ENCODE measurements at regions not wholly inside any gene's neighbourhood (a gene's known extent, or its start where the extent isn't known, plus 50 kb on each side); places are given as distances from the start of the nearest gene placed in this dataset.

DNA sequence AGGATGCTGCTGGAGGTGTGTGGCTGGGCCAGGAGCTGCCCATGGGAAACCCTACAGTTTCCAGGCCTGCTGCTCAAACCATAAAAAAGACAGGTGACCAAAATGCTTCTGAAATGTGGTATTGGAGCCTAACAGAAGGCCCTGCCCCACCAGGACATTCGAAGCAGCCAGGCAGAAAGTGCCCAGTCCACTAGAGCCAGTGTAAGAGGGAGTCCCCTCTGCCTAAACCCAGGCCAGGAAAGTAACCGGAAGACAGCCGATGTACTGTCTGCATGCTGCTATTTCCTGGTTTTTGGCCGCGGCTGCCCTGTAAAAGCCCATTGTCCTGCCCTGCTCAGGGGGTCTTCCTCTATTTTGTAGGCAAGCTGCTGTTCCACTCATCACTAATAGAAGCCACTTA, 150.7 kb upstream of the IRX2 start:
- no peaks in the 10 kb centered on the region for H3K79me2 ChIP-seq (ENCODE audit: insufficient read depth, low read length)
- intact Hi-C loops (cut with micrococcal nuclease): no loop called here
- no peak for DNase-seq
- Mint-ChIP-seq H3K4me1 (no peaks in the 10 kb centered on the region), H3K4me3 (no peak overlapping the region), H3K9me3 (peaks cover 9 to 37% (median 20%) of the 10 kb centered on the region in 7 donors), H3K27ac (no peak overlapping the region), H3K36me3 (no peaks in the 10 kb centered on the region), H3K27me3 (ENCODE audit: low read depth in 3 of 3) (peaks cover 0 to 2% (median 0%) of the 10 kb centered on the region in 3 donors)
- no peak overlapping the region for H3K4me3 ChIP-seq (replicated peaks in 1 of 3; ENCODE audit: low read depth in 2 of 3, low read length in 3 of 3)
- no peaks in the 10 kb centered on the region for H3K36me3 ChIP-seq (replicated peaks in 1 of 2; ENCODE audit: control insufficient read depth in 1 of 2, insufficient read depth in 2 of 2, low read length in 2 of 2)
- no peak overlapping the region for H3K27ac ChIP-seq (ENCODE audit: low read depth in 1 of 2, low read length in 2 of 2)
- no peaks in the 10 kb centered on the region for H4K20me1 ChIP-seq (ENCODE audit: insufficient read depth, low read length)
- H3K9ac ChIP-seq (ENCODE audit: insufficient read depth, low read length, poor library complexity, severe bottlenecking): no peak overlapping the region
- no peak overlapping the region for H2AFZ ChIP-seq (ENCODE audit: insufficient read depth, low read depth, low read length, poor library complexity, severe bottlenecking)
- H3K4me2 ChIP-seq (replicated peaks; ENCODE audit: extremely low read depth, low read length, poor library complexity, severe bottlenecking): no peak overlapping the region
- 37% methylated on average over 5 of the region's 5 CpGs for WGBS (ENCODE audit: insufficient coverage)
- H3K9me3 ChIP-seq (replicated peaks in 1 of 2; ENCODE audit: control insufficient read depth in 1 of 2, insufficient read depth in 1 of 2, low read length in 2 of 2): peaks cover 24 to 74% of the 10 kb centered on the region in 2 donors
- TF ChIP-seq, protein P1, sequence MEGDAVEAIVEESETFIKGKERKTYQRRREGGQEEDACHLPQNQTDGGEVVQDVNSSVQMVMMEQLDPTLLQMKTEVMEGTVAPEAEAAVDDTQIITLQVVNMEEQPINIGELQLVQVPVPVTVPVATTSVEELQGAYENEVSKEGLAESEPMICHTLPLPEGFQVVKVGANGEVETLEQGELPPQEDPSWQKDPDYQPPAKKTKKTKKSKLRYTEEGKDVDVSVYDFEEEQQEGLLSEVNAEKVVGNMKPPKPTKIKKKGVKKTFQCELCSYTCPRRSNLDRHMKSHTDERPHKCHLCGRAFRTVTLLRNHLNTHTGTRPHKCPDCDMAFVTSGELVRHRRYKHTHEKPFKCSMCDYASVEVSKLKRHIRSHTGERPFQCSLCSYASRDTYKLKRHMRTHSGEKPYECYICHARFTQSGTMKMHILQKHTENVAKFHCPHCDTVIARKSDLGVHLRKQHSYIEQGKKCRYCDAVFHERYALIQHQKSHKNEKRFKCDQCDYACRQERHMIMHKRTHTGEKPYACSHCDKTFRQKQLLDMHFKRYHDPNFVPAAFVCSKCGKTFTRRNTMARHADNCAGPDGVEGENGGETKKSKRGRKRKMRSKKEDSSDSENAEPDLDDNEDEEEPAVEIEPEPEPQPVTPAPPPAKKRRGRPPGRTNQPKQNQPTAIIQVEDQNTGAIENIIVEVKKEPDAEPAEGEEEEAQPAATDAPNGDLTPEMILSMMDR (IDR thresholded peaks at IDR 0.05): no peak
- no peaks in the 10 kb centered on the region for H3K27me3 ChIP-seq (ENCODE audit: control insufficient read depth in 2 of 2, insufficient read depth in 2 of 2, low read length in 2 of 2)
- H3K4me1 ChIP-seq (ENCODE audit: control insufficient read depth in 1 of 2, insufficient read depth in 2 of 2, low read length in 2 of 2): no peaks in the 10 kb centered on the region

DNA sequence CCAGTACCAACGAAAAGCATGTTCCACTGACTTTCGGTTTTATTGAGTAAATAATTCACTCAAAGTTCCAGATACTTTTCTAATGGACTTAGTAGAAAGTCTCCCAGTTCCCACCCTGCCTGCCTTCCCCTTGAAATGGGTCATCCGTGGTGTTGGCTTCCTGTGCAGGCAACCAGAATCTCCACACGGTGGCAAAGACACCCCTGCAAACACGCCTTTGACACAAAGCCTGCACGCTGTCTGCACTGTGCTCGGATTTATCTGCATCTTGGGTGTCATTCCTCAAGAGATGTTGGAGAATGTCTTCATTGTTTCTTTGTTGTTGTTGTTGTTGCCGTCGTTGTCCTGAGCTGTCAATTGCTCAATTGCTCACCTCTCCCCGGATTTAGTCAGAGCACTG, 150.0 kb upstream of the IRX2 start:
- Histone ChIP-seq H3K36me3 (replicated peaks in 1 of 2; ENCODE audit: control insufficient read depth in 1 of 2, insufficient read depth in 2 of 2, low read length in 2 of 2) (no peaks in the 10 kb centered on the region), H3K4me1 (ENCODE audit: control insufficient read depth in 1 of 2, insufficient read depth in 2 of 2, low read length in 2 of 2) (no peaks in the 10 kb centered on the region), H3K27ac (ENCODE audit: low read depth in 1 of 2, low read length in 2 of 2) (no peak overlapping the region), H3K79me2 (ENCODE audit: insufficient read depth, low read length) (no peaks in the 10 kb centered on the region), H3K4me3 (replicated peaks in 1 of 3; ENCODE audit: low read depth in 2 of 3, low read length in 3 of 3) (no peak overlapping the region), H3K9ac (ENCODE audit: insufficient read depth, low read length, poor library complexity, severe bottlenecking) (no peak overlapping the region), H2AFZ (ENCODE audit: insufficient read depth, low read depth, low read length, poor library complexity, severe bottlenecking) (no peak overlapping the region), H3K9me3 (replicated peaks in 1 of 2; ENCODE audit: control insufficient read depth in 1 of 2, insufficient read depth in 1 of 2, low read length in 2 of 2) (peaks cover 21 to 79% of the 10 kb centered on the region in 2 donors), H4K20me1 (ENCODE audit: insufficient read depth, low read length) (no peaks in the 10 kb centered on the region), H3K27me3 (ENCODE audit: control insufficient read depth in 2 of 2, insufficient read depth in 2 of 2, low read length in 2 of 2) (no peaks in the 10 kb centered on the region), H3K4me2 (replicated peaks; ENCODE audit: extremely low read depth, low read length, poor library complexity, severe bottlenecking) (no peak overlapping the region)
- no peaks in the 10 kb centered on the region for H3K4me1 Mint-ChIP-seq
- DNase-seq: no peak
- H3K4me3 Mint-ChIP-seq: no peak overlapping the region
- intact Hi-C loops (cut with micrococcal nuclease): no loop called here
- no peak overlapping the region for H3K27ac Mint-ChIP-seq
- TF ChIP-seq, protein P1 (IDR thresholded peaks at IDR 0.05): no peak
- whole genome bisulfite sequencing (ENCODE audit: insufficient coverage): 87% methylated on average over 8 of the region's 10 CpGs
- no peaks in the 10 kb centered on the region for H3K36me3 Mint-ChIP-seq
- H3K27me3 Mint-ChIP-seq (ENCODE audit: low read depth in 3 of 3): peaks cover 0 to 2% (median 0%) of the 10 kb centered on the region in 3 donors
- peaks cover 9 to 39% (median 22%) of the 10 kb centered on the region in 7 donors for H3K9me3 Mint-ChIP-seq
